ENCODE measurements at regions not wholly inside any gene's neighbourhood (a gene's known extent, or its start where the extent isn't known, plus 50 kb on each side); places are given as distances from the start of the nearest gene placed in this dataset.
"Not testable (repeated sequence)": the region's sequence is repeated elsewhere in the genome, so short reads cannot be mapped to it uniquely, and the experiment has no call there.

GRCh38 chr4:57729775-57730570, 619.8 kb upstream of the IGFBP7 start:
- TF ChIP-seq CTCF (conservative IDR thresholded peaks at IDR 0.05; ENCODE audit: low read length); EZH2phosphoT487 (IDR thresholded peaks at IDR 0.05; ENCODE audit: borderline replicate concordance, low read depth, low read length): not testable (repeated sequence)
